ENCODE measurements at regions not wholly inside any gene's neighbourhood (a gene's known extent, or its start where the extent isn't known, plus 50 kb on each side); places are given as distances from the start of the nearest gene placed in this dataset.

GRCh38 chr5:104628911-104629310, 1066.3 kb upstream of the NUDT12 start:
- TF ChIP-seq ARNTL (CRISPR knock-in tag; IDR thresholded peaks at IDR 0.05; ENCODE audit: borderline replicate concordance, low read depth) (no peak), ZNF8 (CRISPR knock-in tag; IDR thresholded peaks at IDR 0.05) (no peak), CSRNP3 (CRISPR knock-in tag; IDR thresholded peaks at IDR 0.05) (no peak), ESRRG (CRISPR knock-in tag; IDR thresholded peaks at IDR 0.05) (no peak), CSDC2 (CRISPR knock-in tag; IDR thresholded peaks at IDR 0.05) (no peak), OSR1 (CRISPR knock-in tag; IDR thresholded peaks at IDR 0.05) (no peak), ZFP3 (CRISPR knock-in tag; IDR thresholded peaks at IDR 0.05) (no peak), TCF4 (CRISPR knock-in tag; IDR thresholded peaks at IDR 0.05; ENCODE audit: borderline replicate concordance) (no peak), TOX (CRISPR knock-in tag; IDR thresholded peaks at IDR 0.05; ENCODE audit: borderline replicate concordance) (no peak), PATZ1 (CRISPR knock-in tag; IDR thresholded peaks at IDR 0.05; ENCODE audit: borderline replicate concordance) (no peak), ZNF565 (CRISPR knock-in tag; conservative IDR thresholded peaks at IDR 0.05; ENCODE audit: low read depth) (no peak), ISL1 (CRISPR knock-in tag; IDR thresholded peaks at IDR 0.05) (no peak), POU6F1 (CRISPR knock-in tag; IDR thresholded peaks at IDR 0.05; ENCODE audit: borderline replicate concordance, low read depth) (no peak), GLIS3 (CRISPR knock-in tag; IDR thresholded peaks at IDR 0.05) (no peak), SNAI2 (CRISPR knock-in tag; IDR thresholded peaks at IDR 0.05) (no peak)
- ATAC-seq = no peak

GRCh38 chr5:104626122-104626521, 1063.5 kb upstream of the NUDT12 start:
- ATAC-seq = no peak
- no peak for TF ChIP-seq ISL1 (CRISPR knock-in tag; IDR thresholded peaks at IDR 0.05)
- TF ChIP-seq ZNF8 (CRISPR knock-in tag; IDR thresholded peaks at IDR 0.05) = no peak
- no peak for TF ChIP-seq POU6F1 (CRISPR knock-in tag; IDR thresholded peaks at IDR 0.05; ENCODE audit: borderline replicate concordance, low read depth)
- no peak for TF ChIP-seq BACH2 (CRISPR knock-in tag; IDR thresholded peaks at IDR 0.05; ENCODE audit: borderline replicate concordance)
- TF ChIP-seq PPARA (CRISPR knock-in tag; IDR thresholded peaks at IDR 0.05; ENCODE audit: borderline replicate concordance) = no peak

- TF ChIP-seq CREB5 (CRISPR knock-in tag; IDR thresholded peaks at IDR 0.05; ENCODE audit: low read depth) = no peak
- no peak for TF ChIP-seq PATZ1 (CRISPR knock-in tag; IDR thresholded peaks at IDR 0.05; ENCODE audit: borderline replicate concordance)
- TF ChIP-seq OSR1 (CRISPR knock-in tag; IDR thresholded peaks at IDR 0.05) = no peak
- TF ChIP-seq ISL1 (CRISPR knock-in tag; IDR thresholded peaks at IDR 0.05) = no peak
- TF ChIP-seq ZNF70 (CRISPR knock-in tag; IDR thresholded peaks at IDR 0.05) = no peak
- TF ChIP-seq TOX (CRISPR knock-in tag; IDR thresholded peaks at IDR 0.05; ENCODE audit: borderline replicate concordance) = no peak
- TF ChIP-seq ZFP3 (CRISPR knock-in tag; IDR thresholded peaks at IDR 0.05) = no peak
- no peak for TF ChIP-seq GLIS3 (CRISPR knock-in tag; IDR thresholded peaks at IDR 0.05)
- no peak for TF ChIP-seq ZFP30 (CRISPR knock-in tag; IDR thresholded peaks at IDR 0.05)
- no peak for TF ChIP-seq ARNTL (CRISPR knock-in tag; IDR thresholded peaks at IDR 0.05; ENCODE audit: borderline replicate concordance, low read depth)
- no peak for TF ChIP-seq ZC3H10 (CRISPR knock-in tag; IDR thresholded peaks at IDR 0.05)
- TF ChIP-seq CSRNP3 (CRISPR knock-in tag; IDR thresholded peaks at IDR 0.05) = no peak
These were observed 1049.4 kb upstream of the NUDT12 start for GRCh38 chr5:104612005-104612404.

More at GRCh38 chr5:104612005-104612404, 1049.4 kb upstream of the NUDT12 start:
- no peak for ATAC-seq
